Glutamatergic neuron (in vitro differentiated cells): ENCODE measurements at regions not wholly inside any gene's neighbourhood (a gene's known extent, or its start where the extent isn't known, plus 50 kb on each side); places are given as distances from the start of the nearest gene placed in this dataset.
"Not testable (repeated sequence)": the region's sequence is repeated elsewhere in the genome, so short reads cannot be mapped to it uniquely, and the experiment has no call there.

Experiments
- DNase-seq: peaks from one replicate; pipeline ENCODE4 v3.0.0; 2022
- H3K27ac Mint-ChIP-seq: one replicate; pipeline ENCODE4 v1.8.0; 2020; ENCODE audit warnings: mild to moderate bottlenecking, mixed read lengths, inconsistent platforms; ENCODE audit not compliant: unreplicated experiment
- H3K27me3 Mint-ChIP-seq: one replicate; pipeline ENCODE4 v1.8.0; 2020; ENCODE audit warnings: mild to moderate bottlenecking, moderate library complexity, mixed read lengths, inconsistent platforms; ENCODE audit not compliant: unreplicated experiment
- H3K36me3 Mint-ChIP-seq: one replicate; pipeline ENCODE4 v1.8.0; 2020; ENCODE audit warnings: mild to moderate bottlenecking, mixed read lengths, inconsistent platforms; ENCODE audit not compliant: unreplicated experiment
- H3K4me1 Mint-ChIP-seq: one replicate; pipeline ENCODE4 v1.8.0; 2020; ENCODE audit warnings: mild to moderate bottlenecking, low read depth, mixed read lengths, inconsistent platforms; ENCODE audit not compliant: unreplicated experiment
- H3K4me3 Mint-ChIP-seq: one replicate; pipeline ENCODE4 v1.8.0; 2020; ENCODE audit warnings: mild to moderate bottlenecking, mixed read lengths, inconsistent platforms; ENCODE audit not compliant: unreplicated experiment
- H3K9me3 Mint-ChIP-seq: one replicate; pipeline ENCODE4 v1.8.0; 2020; ENCODE audit warnings: mild to moderate bottlenecking, moderate library complexity, mixed read lengths, inconsistent platforms; ENCODE audit not compliant: unreplicated experiment
- CTCF ChIP-seq: fragments of 200-600 bp; sonication (generic); IDR thresholded peaks from one replicate; pipeline ENCODE4 v1.5.0; 2021; ENCODE audit not compliant: partially characterized antibody, unreplicated experiment

- Mint-ChIP-seq H3K27me3 (no peaks in the 10 kb centered on the region), H3K27ac (no peak overlapping the region), H3K4me3 (no peak overlapping the region), H3K9me3 (no peaks in the 10 kb centered on the region), H3K36me3 (no peaks in the 10 kb centered on the region), H3K4me1 (peaks cover 2% of the 10 kb centered on the region)
- TF ChIP-seq CTCF: no peak
- DNase-seq: no peak
Observed at GRCh38 chr10:64115471-64115870, 594.3 kb downstream of the REEP3 start.

GRCh38 chr10:64115908-64116643 is 594.9 kb downstream of the REEP3 start:
- peaks cover 2% of the 10 kb centered on the region for H3K4me1 Mint-ChIP-seq
- H3K27ac Mint-ChIP-seq: no peak overlapping the region

GRCh38 chr10:64116707-64117106 is 595.5 kb downstream of the REEP3 start:
- Mint-ChIP-seq H3K27ac (no peak overlapping the region), H3K4me1 (peaks cover 2% of the 10 kb centered on the region)

More at GRCh38 chr10:64115908-64116643, 594.9 kb downstream of the REEP3 start:
- H3K9me3 Mint-ChIP-seq: no peaks in the 10 kb centered on the region
- no peaks in the 10 kb centered on the region for H3K36me3 Mint-ChIP-seq
- H3K4me3 Mint-ChIP-seq: no peak overlapping the region
- H3K27me3 Mint-ChIP-seq: no peaks in the 10 kb centered on the region
- DNase-seq: peak; percentile 49
- peak; percentile 43 for TF ChIP-seq CTCF

GRCh38 chr10:64118736-64119135 is 597.5 kb downstream of the REEP3 start:
- no peaks in the 10 kb centered on the region for H3K36me3 Mint-ChIP-seq
- TF ChIP-seq CTCF: no peak
- H3K27ac Mint-ChIP-seq: no peak overlapping the region
- peaks cover 2% of the 10 kb centered on the region for H3K4me1 Mint-ChIP-seq
- H3K9me3 Mint-ChIP-seq: peaks cover 2% of the 10 kb centered on the region
- no peaks in the 10 kb centered on the region for H3K27me3 Mint-ChIP-seq
- DNase-seq: no peak
- no peak overlapping the region for H3K4me3 Mint-ChIP-seq

More at GRCh38 chr10:64116707-64117106, 595.5 kb downstream of the REEP3 start:
- Mint-ChIP-seq H3K27me3 (no peaks in the 10 kb centered on the region), H3K4me3 (no peak overlapping the region), H3K9me3 (no peaks in the 10 kb centered on the region), H3K36me3 (no peaks in the 10 kb centered on the region)
- DNase-seq: no peak
- TF ChIP-seq CTCF: no peak

- DNase-seq, H3K27ac Mint-ChIP-seq, H3K4me1 Mint-ChIP-seq, H3K36me3 Mint-ChIP-seq, H3K27me3 Mint-ChIP-seq, H3K9me3 Mint-ChIP-seq, H3K4me3 Mint-ChIP-seq: not testable (repeated sequence)
Observed at GRCh38 chr10:64120301-64120980, 599.2 kb downstream of the REEP3 start.
